Neural progenitor cell (in vitro differentiated cells): ENCODE measurements at regions not wholly inside any gene's neighbourhood (a gene's known extent, or its start where the extent isn't known, plus 50 kb on each side); places are given as distances from the start of the nearest gene placed in this dataset.

Experiments used
- DNase-seq: peaks from one replicate; pipeline ENCODE4 v3.0.0-alpha.2; 2016; ENCODE audit warnings: low spot score
- H2AFZ ChIP-seq: fragments of 200-600 bp; sonication (generic); replicated peaks from 2 replicates; pipeline ENCODE4 v1.6.1; 2016; ENCODE audit warnings: antibody characterized with exemption
- H3F3A ChIP-seq: fragments of 200-600 bp; sonication (generic); 2 replicates; pipeline ENCODE4 v1.6.1; 2016; ENCODE audit warnings: antibody characterized with exemption, low read depth
- H3K27ac ChIP-seq: fragments of 200-600 bp; sonication (generic); 2 replicates; pipeline ENCODE4 v1.5.1; 2016; ENCODE audit warnings: mild to moderate bottlenecking
- H3K27me3 ChIP-seq: fragments of 200-600 bp; sonication (generic); 2 replicates; pipeline ENCODE4 v1.6.1; 2016; ENCODE audit warnings: mild to moderate bottlenecking, moderate library complexity
- H3K36me3 ChIP-seq: fragments of 200-600 bp; sonication (generic); 2 replicates; pipeline ENCODE4 v1.5.1; 2016
- H3K4me1 ChIP-seq: fragments of 200-600 bp; sonication (generic); 2 replicates; pipeline ENCODE4 v1.6.1; 2016; ENCODE audit warnings: mixed run types
- H3K4me2 ChIP-seq: fragments of 200-600 bp; sonication (generic); 2 replicates; pipeline ENCODE4 v1.6.1; 2016
- H3K4me3 ChIP-seq: fragments of 200-600 bp; sonication (generic); 2 replicates; pipeline ENCODE4 v1.5.1; 2016
- H3K79me2 ChIP-seq: fragments of 200-600 bp; sonication (generic); 2 replicates; pipeline ENCODE4 v1.6.1; 2016; ENCODE audit warnings: low read depth
- H3K9ac ChIP-seq: fragments of 200-600 bp; sonication (generic); 2 replicates; pipeline ENCODE4 v1.6.1; 2016
- H3K9me3 ChIP-seq: fragments of 200-600 bp; sonication (generic); 2 replicates; pipeline ENCODE4 v1.5.1; 2016; ENCODE audit warnings: low read depth
- H4K20me1 ChIP-seq: fragments of 200-600 bp; sonication (generic); 2 replicates; pipeline ENCODE4 v1.6.1; 2016; ENCODE audit warnings: low read depth
- H3K27ac Mint-ChIP-seq: 3 replicates; pipeline ENCODE4 v1.8.0; 2021; ENCODE audit warnings: mixed read lengths
- H3K27me3 Mint-ChIP-seq: 2 replicates; pipeline ENCODE4 v1.8.0; 2022; ENCODE audit warnings: low read depth, mild to moderate bottlenecking, inconsistent platforms, moderate library complexity, mixed read lengths; ENCODE audit not compliant: insufficient read depth
- H3K36me3 Mint-ChIP-seq: 3 replicates; pipeline ENCODE4 v1.8.0; 2021; ENCODE audit warnings: mixed read lengths
- H3K4me1 Mint-ChIP-seq: 3 replicates; pipeline ENCODE4 v1.8.0; 2021; ENCODE audit warnings: mixed read lengths
- H3K4me3 Mint-ChIP-seq: 3 replicates; pipeline ENCODE4 v1.8.0; 2021; ENCODE audit warnings: mild to moderate bottlenecking, moderate library complexity, mixed read lengths
- H3K9me3 Mint-ChIP-seq: 3 replicates; pipeline ENCODE4 v1.8.0; 2020; ENCODE audit warnings: mixed read lengths
- EZH2 ChIP-seq: fragments of 200-600 bp; sonication (generic); IDR thresholded peaks from 2 replicates; pipeline ENCODE4 v1.6.1; 2017; ENCODE audit warnings: antibody characterized with exemption, mild to moderate bottlenecking, moderate library complexity
- EZH2phosphoT487 ChIP-seq: fragments of 200-600 bp; sonication (generic); IDR thresholded peaks from 2 replicates; pipeline ENCODE4 v1.6.1; 2017; ENCODE audit warnings: antibody characterized with exemption
- TF ChIP-seq, protein P1 (sequence below): fragments of 200-600 bp; sonication (generic); IDR thresholded peaks from 2 replicates; pipeline ENCODE4 v1.5.1; 2017; ENCODE audit warnings: antibody characterized with exemption, mild to moderate bottlenecking

DNA sequence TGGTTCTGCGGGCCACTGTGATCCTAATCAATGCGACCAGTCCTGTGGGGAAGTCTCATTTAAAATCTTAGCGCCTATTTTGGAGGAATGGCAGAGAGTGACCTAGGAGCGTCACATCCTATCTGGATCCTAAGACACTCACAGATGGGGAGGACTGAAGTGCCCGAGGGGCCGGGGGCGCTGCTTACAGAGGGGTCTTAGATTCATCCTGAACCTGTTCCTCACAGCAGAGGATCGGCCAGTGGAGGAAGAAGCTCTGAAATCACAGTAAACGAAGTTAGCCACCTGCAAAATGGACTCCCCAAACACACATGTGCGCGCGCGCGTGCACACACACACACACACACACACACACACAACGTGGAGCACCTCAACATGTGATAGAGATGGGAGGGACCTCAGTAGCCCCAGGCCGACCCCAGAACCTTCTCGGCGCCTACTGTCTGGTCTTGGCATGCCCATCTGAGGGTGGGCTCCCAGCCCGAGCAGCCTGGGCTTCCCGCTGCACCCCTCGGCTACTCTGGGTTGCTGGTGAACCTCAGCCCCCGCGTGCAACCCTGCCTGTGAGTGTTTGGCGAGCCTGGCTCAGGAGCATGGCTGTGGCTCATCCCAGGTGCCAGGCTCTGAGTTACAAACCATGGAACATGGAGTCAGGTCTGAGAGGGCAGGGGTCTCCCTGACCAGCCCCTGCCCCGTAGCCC is 613.3 kb downstream of the TBC1D22A start:
- Mint-ChIP-seq H3K4me3 (no peak overlapping the region), H3K27me3 (peaks cover 16% of the 10 kb centered on the region), H3K4me1 (no peaks in the 10 kb centered on the region), H3K36me3 (peaks cover 4% of the 10 kb centered on the region), H3K9me3 (peaks cover 38% of the 10 kb centered on the region), H3K27ac (no peak overlapping the region)
- no peaks in the 10 kb centered on the region for H4K20me1 ChIP-seq
- H3K4me3 ChIP-seq = no peak overlapping the region
- TF ChIP-seq EZH2phosphoT487 = no peak
- H3K27ac ChIP-seq = no peak overlapping the region
- no peaks in the 10 kb centered on the region for H3F3A ChIP-seq
- H3K27me3 ChIP-seq = no peaks in the 10 kb centered on the region
- no peaks in the 10 kb centered on the region for H3K4me1 ChIP-seq
- no peak overlapping the region for H3K9ac ChIP-seq
- no peaks in the 10 kb centered on the region for H3K79me2 ChIP-seq
- no peak overlapping the region for H3K4me2 ChIP-seq
- H3K9me3 ChIP-seq = no peaks in the 10 kb centered on the region
- no peak overlapping the region for H2AFZ ChIP-seq
- no peak for DNase-seq
- H3K36me3 ChIP-seq = no peaks in the 10 kb centered on the region

DNA sequence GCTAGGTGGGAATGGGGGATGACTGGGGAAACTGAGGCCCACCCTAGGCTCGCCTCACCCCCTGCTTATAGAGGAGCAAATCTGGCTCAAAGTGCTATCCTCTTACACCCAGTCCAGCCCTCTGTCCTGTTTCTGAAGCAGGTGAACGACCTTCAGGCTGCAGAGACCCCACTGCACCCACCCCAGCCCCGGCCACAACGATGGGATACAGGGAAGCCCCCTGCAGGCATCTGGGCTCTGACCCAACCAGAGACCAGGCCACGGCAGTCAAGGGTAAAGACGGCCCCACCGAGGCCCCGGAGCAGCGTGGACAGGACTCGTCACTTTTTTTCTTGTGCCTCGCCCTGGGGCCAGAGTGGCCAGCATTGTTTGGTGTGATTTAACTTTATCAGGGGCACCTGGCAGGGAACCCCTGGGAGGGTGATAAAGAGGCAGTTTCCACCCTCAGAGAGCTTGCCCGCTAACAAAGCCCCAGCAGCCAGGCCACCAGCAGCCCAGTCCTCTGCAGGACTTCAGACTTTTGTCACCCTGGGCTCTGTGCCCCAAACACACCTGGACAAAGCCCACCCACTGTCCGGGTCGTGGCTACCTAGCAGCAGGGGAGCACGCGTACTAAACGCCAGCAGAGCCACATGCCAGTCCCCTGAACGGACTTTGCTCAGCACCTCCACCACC is 612.6 kb downstream of the TBC1D22A start:
- no peak overlapping the region for H3K27ac ChIP-seq
- no peaks in the 10 kb centered on the region for H3K27me3 ChIP-seq
- H3K36me3 ChIP-seq = no peaks in the 10 kb centered on the region
- peaks cover 15% of the 10 kb centered on the region for H3K27me3 Mint-ChIP-seq
- H2AFZ ChIP-seq = no peak overlapping the region
- H3K9me3 ChIP-seq = no peaks in the 10 kb centered on the region
- H3K36me3 Mint-ChIP-seq = peaks cover 4% of the 10 kb centered on the region
- peaks cover 39% of the 10 kb centered on the region for H3K9me3 Mint-ChIP-seq
- no peak overlapping the region for H3K4me2 ChIP-seq
- H3K4me3 Mint-ChIP-seq = no peak overlapping the region
- H3K79me2 ChIP-seq = no peaks in the 10 kb centered on the region
- H3K4me1 Mint-ChIP-seq = no peaks in the 10 kb centered on the region
- no peaks in the 10 kb centered on the region for H3F3A ChIP-seq
- no peak overlapping the region for H3K9ac ChIP-seq
- no peak overlapping the region for H3K4me3 ChIP-seq
- no peaks in the 10 kb centered on the region for H3K4me1 ChIP-seq
- TF ChIP-seq, protein P1, sequence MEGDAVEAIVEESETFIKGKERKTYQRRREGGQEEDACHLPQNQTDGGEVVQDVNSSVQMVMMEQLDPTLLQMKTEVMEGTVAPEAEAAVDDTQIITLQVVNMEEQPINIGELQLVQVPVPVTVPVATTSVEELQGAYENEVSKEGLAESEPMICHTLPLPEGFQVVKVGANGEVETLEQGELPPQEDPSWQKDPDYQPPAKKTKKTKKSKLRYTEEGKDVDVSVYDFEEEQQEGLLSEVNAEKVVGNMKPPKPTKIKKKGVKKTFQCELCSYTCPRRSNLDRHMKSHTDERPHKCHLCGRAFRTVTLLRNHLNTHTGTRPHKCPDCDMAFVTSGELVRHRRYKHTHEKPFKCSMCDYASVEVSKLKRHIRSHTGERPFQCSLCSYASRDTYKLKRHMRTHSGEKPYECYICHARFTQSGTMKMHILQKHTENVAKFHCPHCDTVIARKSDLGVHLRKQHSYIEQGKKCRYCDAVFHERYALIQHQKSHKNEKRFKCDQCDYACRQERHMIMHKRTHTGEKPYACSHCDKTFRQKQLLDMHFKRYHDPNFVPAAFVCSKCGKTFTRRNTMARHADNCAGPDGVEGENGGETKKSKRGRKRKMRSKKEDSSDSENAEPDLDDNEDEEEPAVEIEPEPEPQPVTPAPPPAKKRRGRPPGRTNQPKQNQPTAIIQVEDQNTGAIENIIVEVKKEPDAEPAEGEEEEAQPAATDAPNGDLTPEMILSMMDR = no peak
- TF ChIP-seq EZH2phosphoT487 = no peak
- no peak for TF ChIP-seq EZH2
- H3K27ac Mint-ChIP-seq = no peak overlapping the region
- DNase-seq = no peak
- no peaks in the 10 kb centered on the region for H4K20me1 ChIP-seq

GRCh38 chr22:47374273-47374771 is 611.9 kb downstream of the TBC1D22A start:
- Mint-ChIP-seq H3K27ac (no peak overlapping the region), H3K4me1 (no peaks in the 10 kb centered on the region), H3K9me3 (peaks cover 39% of the 10 kb centered on the region), H3K36me3 (peaks cover 4% of the 10 kb centered on the region), H3K4me3 (no peak overlapping the region), H3K27me3 (peaks cover 15% of the 10 kb centered on the region)
- Histone ChIP-seq H4K20me1 (no peaks in the 10 kb centered on the region), H3K9ac (no peak overlapping the region), H3K4me1 (no peaks in the 10 kb centered on the region), H3K27ac (no peak overlapping the region), H3K9me3 (no peaks in the 10 kb centered on the region), H2AFZ (no peak overlapping the region), H3K27me3 (no peaks in the 10 kb centered on the region), H3K4me3 (no peak overlapping the region), H3K36me3 (no peaks in the 10 kb centered on the region), H3K79me2 (no peaks in the 10 kb centered on the region), H3F3A (no peaks in the 10 kb centered on the region), H3K4me2 (no peak overlapping the region)
- TF ChIP-seq EZH2phosphoT487 (no peak), EZH2 (no peak)
- TF ChIP-seq, protein P1 = no peak
- no peak for DNase-seq
